Hematopoietic multipotent progenitor cell treated with erythropoietin and hydrocortisone succinate and interleukin-3 and kit ligand, for 15 days (in vitro differentiated cells): ENCODE measurements at regions not wholly inside any gene's neighbourhood (a gene's known extent, or its start where the extent isn't known, plus 50 kb on each side); places are given as distances from the start of the nearest gene placed in this dataset.

Experiments used
- DNase-seq: peaks from one replicate; pipeline ENCODE4 v3.0.0-alpha.2; 2015; ENCODE audit warnings: low spot score

- DNase-seq = no peak
Measured at GRCh38 chr15:38886315-38887163, 321.9 kb upstream of the RASGRP1 start.

DNA sequence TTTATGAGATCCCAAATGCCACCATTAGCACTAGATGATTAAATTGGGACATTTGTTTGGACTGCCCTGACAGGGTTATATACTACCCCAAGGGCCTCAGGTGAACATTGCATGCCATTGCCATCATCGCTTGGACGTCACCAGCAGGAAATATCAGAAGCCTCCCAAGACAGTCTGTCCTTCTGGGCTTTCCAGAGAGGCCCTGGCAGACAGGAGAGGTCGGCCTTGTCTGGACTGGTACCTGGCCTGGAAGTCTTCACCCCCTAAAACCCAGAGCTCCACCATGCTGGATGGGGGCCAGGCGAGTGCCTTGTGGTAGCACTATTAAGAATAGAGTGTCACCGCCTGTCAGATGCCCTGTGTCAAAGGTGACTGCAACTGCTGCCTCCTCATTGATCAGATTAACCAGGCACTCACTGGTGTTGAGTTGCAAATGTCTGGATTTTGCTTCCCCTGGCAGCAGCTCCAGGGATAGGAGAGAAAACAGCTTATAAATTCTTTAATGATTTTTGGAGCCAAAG, 324.1 kb upstream of the RASGRP1 start:
- DNase-seq = no peak

DNA sequence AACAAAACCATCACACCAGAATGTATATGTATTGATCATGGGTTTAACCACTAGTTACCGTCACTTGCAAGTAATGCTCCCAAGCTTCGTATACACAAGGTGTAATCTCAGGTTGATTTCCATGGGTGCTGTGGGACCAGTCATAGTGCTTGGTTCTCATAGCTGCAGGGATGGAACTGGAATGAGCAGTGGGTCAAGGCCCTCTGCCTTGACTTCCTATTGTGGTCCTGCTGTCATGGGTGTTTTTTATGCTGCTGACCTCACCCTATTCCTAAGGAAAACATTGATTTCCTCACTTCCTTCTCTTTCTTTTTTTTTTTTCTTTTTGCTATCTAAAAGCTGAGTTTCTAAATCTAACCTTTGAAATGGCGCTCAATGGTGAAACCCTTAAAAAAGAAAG, 325.6 kb upstream of the RASGRP1 start:
- DNase-seq = no peak

DNA sequence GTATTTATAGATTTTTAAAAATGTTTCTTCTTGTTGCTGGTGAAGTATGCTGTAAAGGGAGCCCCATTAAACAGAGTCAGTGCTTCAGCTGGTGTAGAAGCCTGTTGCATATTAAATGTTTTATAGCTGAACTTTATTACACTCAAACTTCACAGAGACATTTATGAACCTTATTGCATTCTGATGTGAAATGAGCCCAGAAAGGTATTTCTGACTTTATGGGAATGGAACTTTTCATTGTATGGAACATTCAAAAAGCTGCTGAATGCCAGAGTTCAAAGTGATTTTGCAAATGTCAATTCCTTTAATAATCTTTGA, 329.3 kb upstream of the RASGRP1 start:
- no peak for DNase-seq

GRCh38 chr15:38894243-38894948, 329.8 kb upstream of the RASGRP1 start:
- DNase-seq = no peak

DNA sequence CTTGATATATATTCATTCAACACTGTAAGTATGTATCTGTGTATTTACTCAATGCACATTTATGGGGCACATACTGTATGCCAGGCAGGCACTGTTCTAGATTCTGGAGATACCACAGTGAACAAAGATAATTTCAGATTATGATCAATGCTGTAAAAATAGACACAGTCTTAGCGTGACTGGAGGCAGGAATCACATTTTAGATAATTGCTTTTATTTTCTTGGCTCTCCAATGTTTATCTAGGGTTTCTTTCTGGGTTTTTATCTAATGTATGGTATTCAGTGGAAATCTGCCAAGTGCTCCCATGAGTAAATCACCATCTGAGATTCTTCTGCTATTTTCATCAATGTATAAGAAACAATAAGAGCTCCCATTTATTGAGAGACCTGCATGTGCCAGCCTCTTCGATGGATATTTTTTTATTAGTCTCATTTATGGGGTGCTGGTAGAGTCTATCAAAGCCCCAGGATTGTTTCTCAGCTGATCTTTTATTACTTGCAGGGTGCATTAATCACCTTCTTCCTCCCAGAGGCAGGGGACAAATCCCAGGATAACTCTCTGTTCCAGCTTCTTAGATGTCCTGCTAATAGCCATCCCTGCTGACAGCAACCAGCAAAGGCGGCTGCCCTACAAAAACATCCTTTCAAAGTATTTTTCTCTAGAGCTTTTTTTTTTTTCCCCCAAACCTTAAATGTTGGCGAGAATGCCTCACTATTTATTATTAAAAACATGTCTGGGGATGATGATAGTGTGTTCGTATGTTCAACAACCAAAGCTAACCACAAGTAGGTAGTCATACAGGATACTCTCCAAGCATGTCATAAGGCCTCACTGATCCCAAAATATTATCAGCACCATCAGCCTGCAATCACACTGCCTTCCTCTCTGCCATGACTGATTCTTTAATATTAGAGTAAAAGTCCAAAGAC, 331.0 kb upstream of the RASGRP1 start:
- no peak for DNase-seq

- no peak for DNase-seq
Measured at GRCh38 chr15:38896647-38897046, 332.0 kb upstream of the RASGRP1 start.

DNA sequence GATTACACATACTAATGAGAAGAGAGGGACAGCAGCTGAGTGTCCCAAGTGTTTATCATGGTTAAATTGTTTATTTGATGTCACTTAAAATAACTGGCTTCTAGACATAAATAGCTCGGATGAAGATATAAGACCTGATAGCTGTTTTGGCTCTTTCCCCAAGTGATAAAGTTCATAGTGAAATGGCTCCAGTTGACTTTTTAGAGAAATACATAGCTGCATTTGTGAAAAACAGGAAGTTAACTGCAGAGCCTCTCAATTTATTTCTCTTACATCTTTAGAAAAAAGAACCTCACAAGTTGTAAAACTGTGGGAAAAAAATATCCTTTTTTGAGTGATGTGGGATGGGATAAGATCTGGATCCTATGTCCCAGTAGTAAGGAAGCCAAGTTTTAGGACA, 332.9 kb upstream of the RASGRP1 start:
- no peak for DNase-seq

GRCh38 chr15:38898236-38898635, 333.6 kb upstream of the RASGRP1 start:
- no peak for DNase-seq

- no peak for DNase-seq
Measured at GRCh38 chr15:38899300-38899699, 334.7 kb upstream of the RASGRP1 start.

GRCh38 chr15:38904298-38904697, 339.7 kb upstream of the RASGRP1 start:
- no peak for DNase-seq

DNA sequence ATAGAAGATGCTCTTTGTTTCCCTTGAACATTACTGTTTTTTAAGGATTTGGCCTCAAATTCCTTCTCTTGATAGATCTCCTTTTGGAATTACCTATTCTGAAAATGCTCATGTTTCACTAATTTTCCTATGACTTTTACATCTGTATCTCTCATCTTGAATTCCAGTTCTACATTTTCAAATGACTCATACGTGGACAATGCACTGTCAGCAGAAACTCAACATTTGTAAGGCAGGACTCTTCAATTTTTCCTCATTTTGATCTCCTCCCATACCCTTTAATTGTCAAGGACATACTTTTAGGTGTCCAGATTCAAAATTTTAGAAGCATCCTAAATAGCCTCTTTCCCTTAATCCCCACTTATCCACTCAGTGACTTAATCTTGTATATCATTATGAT, 341.0 kb upstream of the RASGRP1 start:
- DNase-seq = no peak

DNA sequence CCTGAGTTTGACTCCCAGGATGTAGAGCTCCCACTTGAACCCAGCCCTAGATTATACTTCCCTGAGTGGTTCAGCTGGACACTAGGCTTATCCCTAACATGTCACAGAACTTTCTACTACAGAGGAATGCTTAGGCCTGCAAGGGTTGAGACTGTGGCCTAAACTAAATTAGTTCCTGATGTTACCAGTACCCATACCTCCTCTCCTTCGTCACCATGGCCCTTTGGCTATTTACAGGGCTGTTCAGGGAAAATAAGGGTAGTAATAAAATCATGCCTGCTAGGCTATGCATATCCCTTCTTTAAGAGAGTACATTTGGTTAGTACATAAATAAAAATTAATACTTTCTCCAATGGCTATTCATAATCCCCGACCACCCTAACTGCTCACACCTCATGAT, 356.4 kb upstream of the RASGRP1 start:
- DNase-seq = no peak

DNA sequence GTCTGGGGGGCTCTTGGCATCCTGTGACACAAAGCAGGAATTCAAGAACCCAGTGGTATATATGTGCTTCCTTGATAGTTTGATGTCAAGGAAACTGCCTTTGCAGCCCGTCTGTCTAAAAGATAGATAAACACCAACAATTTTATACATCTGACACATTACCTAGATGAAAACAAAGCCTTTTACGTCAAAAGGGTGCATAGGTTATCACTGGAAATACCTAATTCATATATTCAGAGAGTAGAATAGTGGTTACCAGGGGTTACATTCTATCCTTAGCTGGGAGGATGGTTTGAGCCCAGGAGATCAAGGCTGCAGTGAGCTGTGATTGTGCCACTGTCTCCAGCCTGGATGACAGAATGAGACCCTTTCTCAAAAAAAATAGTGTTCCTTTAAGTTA, 356.9 kb upstream of the RASGRP1 start:
- DNase-seq = no peak

DNA sequence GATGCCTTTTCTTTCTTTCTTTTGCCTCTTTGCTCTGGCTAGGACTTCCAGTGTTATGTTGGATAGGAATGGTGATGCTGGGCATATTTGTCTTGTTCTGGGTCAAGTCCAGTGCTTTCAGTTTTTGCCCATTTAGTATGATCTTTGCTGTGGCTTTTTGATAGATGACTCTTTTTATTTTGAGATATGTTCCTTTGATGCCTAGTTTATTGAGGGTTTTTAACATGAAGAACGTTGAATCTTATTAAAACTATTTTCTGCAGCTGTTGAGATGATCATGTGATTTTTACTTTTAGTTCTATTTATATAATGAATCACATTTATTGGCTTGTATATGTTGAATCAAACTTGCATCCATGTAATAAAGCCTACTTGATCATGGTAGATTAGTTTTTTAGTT, 363.8 kb upstream of the RASGRP1 start:
- no peak for DNase-seq

DNA sequence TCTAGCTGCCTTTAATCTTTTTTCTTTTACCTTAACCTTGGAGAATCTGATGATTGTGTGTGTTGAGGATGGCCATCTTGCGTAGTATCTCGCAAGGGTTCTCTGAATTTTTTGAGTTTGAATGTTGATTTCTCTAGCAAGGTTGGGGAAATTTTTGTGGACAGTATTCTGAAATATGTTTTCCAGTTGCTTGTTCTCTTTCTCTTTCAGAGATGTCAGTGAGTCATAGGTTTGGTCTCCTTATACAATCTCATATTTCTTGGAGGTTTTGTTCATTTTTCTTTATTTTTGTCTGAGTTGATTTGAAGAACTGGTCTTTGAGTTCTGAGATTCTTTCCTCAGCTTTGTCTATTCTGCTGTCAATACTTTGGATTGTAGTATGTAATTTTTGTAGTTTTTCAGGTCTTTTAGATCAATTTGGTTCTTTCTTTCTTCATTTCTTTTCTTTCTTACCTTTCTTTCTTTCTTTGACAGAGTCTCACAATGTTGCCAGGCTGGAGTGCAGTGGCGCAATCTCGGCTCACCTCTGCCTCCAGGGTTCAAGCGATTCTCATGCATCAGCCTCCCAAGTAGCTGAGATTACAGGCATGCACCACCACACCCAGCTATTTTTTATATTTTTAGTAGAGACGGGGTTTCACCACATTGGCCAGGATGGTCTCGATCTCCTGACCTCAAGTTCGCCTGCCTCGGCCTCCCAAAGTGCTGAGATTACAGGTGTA, 366.4 kb upstream of the RASGRP1 start:
- no peak for DNase-seq

- no peak for DNase-seq
Measured at GRCh38 chr15:38941399-38941953, 376.9 kb upstream of the RASGRP1 start.

GRCh38 chr15:38944536-38944935, 379.9 kb upstream of the RASGRP1 start:
- DNase-seq = no peak

- no peak for DNase-seq
Measured at GRCh38 chr15:38945551-38946298, 381.1 kb upstream of the RASGRP1 start.

GRCh38 chr15:38954090-38954489, 389.5 kb upstream of the RASGRP1 start:
- no peak for DNase-seq

- DNase-seq = no peak
Measured at GRCh38 chr15:38961456-38961855, 396.8 kb upstream of the RASGRP1 start.
